Activated CD8-positive, alpha-beta memory T cell treated with anti-CD3 and anti-CD28 coated beads for 36 hours (primary cell): ENCODE measurements at regions not wholly inside any gene's neighbourhood (a gene's known extent, or its start where the extent isn't known, plus 50 kb on each side); places are given as distances from the start of the nearest gene placed in this dataset.

ENCODE experiments used
- CTCF ChIA-PET: fragments of 350-600 bp; sonication (Branson Sonifier 250); formaldehyde crosslinking; loops from one replicate; lab custom pipeline; 2021; ENCODE audit warnings: antibody characterized with exemption; lab: Charles Lee
- POLR2A ChIA-PET: fragments of 350-600 bp; sonication (Branson Sonifier 250); formaldehyde crosslinking; loops from one replicate; lab custom pipeline; 2021; ENCODE audit warnings: antibody characterized with exemption; lab: Charles Lee

- ChIA-PET CTCF (no interaction called here), POLR2A (no interaction called here)
These were observed 57.3 kb downstream of the HHEX start for GRCh38 chr10:92747066-92747465.

GRCh38 chr10:92747600-92747999, 57.8 kb downstream of the HHEX start:
- CTCF ChIA-PET, result no interaction called here
- POLR2A ChIA-PET, result no interaction called here

- ChIA-PET POLR2A (no interaction called here), CTCF (no interaction called here)
These were observed 61.2 kb downstream of the HHEX start for GRCh38 chr10:92750791-92751533.

DNA sequence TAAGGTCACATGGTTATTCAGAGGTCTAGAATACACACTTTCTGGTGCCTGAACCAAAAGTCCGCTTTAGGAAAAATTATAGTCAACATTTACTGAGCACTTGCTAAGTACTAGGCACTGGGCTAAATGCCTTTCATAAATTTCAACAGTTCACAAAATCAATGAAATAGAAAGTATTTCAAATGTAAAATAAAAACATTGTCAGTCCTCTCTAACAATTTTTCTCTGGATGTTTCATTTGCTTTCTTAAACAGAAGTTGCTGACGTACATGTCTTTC, 61.7 kb downstream of the HHEX start:
- ChIA-PET POLR2A (no interaction called here), CTCF (no interaction called here)

DNA sequence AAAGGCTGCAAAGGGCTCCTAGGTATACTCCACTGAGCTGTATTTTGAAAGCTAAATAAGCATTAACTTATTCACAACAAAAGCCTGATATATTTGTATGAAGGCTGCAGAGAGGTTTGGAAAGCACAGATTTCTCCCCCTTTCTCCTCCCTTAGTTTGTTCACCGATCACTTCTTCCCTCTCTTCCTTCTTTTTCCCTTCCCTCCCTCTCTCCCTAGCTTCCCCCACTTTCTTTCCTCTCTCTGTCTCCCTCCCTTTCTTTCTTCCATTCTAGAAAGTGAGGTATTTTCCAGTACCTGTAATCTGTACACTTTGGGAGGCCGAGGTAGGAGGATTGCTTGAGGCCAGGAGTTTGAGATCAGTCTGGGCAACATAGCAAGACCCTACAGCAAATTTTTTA, 62.1 kb downstream of the HHEX start:
- CTCF ChIA-PET, result no interaction called here
- POLR2A ChIA-PET, result no interaction called here

DNA sequence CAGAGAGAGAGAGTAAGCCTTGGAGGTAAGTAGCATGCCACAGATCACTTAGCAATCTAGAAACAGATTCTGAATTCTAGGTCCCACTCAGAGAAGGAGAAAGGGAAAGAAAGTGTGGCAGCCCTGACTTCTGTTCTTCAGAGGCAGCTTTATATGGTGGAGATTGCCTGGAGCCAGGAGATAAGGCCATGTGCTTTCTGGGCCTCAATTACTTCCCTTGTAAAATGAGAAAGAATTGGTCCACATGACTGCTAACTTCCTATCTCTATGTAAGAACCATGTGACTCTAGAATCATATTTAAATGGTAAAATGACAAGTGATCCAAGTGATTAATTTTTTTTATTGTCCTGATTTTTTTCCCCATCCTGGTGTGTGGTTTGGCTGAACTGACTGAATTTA, 64.1 kb downstream of the HHEX start:
- ChIA-PET CTCF (interaction anchor here (0.7 kb wide), 2 partner anchors 21 to 52 kb away, joined by 3 read pairs; no protein-coding TSS in a partner anchor), POLR2A (no interaction called here)

DNA sequence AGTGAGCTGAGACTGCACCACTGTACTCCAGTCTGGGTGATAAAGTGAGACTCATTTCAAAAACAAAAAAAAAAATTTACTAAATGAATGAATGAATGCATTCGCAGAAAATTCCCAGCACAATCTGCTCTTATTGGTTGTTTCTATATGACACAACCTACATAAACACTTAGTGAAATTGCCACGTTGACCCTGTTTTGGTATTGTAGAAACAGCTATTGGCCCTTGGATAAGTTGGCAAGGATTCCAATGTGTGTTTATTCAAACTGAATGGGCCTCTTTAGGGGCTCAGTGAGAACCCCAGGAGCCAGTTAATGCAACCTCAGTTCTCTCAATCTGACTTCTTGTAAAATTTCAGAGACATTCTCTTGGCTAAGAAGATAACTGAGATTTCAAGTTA, 66.0 kb downstream of the HHEX start:
- POLR2A ChIA-PET, result no interaction called here
- CTCF ChIA-PET, result interaction anchor here (0.6 kb wide), 1 partner anchor 11 kb away, joined by 3 read pairs; no protein-coding TSS in a partner anchor

DNA sequence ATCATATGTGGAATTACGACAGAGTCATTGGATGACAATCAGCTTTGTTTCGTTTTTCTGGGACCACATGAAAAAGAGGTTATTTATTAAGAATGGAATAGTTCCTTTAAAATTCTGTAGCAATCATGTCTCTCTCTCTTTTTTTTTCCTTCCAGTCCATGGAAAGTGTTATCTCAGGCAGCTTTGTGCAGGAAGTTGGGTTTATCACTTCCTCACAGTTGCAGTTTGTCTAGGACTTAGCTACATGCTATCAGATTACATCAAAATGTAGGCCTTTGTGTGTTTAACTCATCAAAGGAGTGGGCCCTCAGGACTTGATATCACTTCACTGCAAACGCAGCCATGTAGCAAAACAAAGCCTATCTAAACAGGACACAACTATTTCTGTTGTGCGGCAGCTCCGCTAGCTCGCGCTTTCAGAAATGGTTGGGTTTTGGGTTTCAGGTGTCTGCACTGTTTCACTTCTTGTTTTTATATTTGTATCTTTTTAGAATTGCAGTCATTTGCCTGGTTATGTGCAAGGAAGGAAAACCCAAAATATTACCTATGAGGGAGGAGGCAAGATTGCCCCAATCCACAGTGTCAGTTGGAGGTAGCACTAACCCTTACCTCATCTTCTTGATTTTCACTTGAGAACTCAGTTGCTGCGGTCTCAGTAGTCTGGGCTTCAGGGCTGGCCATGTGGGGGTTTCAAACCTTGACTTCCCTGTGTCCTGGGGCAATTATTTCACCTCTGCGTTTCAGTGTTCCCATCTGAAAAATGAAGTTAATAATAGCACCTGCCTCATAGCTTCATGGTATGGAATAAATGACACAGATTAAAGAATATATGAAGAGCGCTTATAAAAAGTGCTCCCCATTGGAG, 66.7 kb downstream of the HHEX start:
- ChIA-PET CTCF (interaction anchor here (0.6 kb wide), 1 partner anchor 11 kb away, joined by 3 read pairs; no protein-coding TSS in a partner anchor), POLR2A (no interaction called here)

DNA sequence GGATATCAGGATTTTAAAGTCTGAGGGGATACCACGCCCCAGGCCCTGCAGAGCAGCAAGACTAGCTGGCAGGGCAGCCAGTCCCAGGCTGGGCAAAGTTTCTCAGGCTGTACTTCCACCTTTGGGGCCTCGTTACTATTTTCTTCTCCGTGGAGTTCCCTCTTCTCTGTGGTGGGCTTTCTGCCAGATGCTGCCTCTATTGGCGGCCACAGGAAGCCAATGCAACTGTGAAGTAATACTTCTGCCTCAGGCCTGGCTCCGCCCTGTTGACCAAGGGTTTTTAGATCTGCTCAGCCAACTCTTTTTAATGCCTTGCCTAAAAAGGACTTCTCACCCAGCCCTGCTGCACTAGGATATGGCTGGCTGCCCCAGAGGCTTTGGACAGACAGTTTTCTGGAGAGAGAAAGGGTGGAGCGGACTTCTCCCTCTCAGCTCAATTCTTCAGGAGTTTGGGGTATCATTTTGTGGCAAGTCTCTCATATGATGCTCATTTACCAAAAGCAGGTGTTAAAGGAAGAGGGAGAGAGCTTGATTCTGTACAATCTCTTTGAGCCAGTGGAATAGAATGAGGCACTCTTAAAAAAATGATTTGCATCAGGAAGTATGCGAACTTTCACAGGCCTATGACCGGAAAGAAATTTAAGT, 67.4 kb downstream of the HHEX start:
- POLR2A ChIA-PET, result no interaction called here
- CTCF ChIA-PET, result no interaction called here

DNA sequence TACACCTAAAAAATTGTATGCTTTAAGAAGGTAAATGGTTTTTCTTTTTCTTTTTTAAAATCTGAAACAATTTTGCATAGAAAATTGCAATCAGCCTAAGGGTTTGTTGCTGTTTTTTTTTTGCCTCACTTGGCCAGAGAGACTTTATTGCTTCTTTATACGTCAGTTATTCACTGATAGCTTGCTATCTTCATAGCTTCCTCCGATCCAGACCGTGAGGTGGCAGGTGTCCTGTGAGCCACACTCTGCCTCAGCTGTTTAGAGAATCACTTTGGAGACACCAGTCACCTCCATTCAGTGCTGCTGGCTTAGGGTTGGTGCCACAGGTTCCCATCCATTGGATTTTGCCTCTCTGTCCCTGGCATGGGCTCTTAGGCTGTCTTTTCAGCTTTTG, 68.0 kb downstream of the HHEX start:
- CTCF ChIA-PET, result no interaction called here
- POLR2A ChIA-PET, result no interaction called here

- POLR2A ChIA-PET, result no interaction called here
These were observed 68.8 kb downstream of the HHEX start for GRCh38 chr10:92758594-92758993.

GRCh38 chr10:92760609-92761008, 70.9 kb downstream of the HHEX start:
- ChIA-PET POLR2A (no interaction called here), CTCF (no interaction called here)

More at GRCh38 chr10:92758594-92758993, 68.8 kb downstream of the HHEX start:
- CTCF ChIA-PET, result no interaction called here

- ChIA-PET POLR2A (no interaction called here), CTCF (no interaction called here)
These were observed 71.8 kb downstream of the HHEX start for GRCh38 chr10:92761571-92761970.

DNA sequence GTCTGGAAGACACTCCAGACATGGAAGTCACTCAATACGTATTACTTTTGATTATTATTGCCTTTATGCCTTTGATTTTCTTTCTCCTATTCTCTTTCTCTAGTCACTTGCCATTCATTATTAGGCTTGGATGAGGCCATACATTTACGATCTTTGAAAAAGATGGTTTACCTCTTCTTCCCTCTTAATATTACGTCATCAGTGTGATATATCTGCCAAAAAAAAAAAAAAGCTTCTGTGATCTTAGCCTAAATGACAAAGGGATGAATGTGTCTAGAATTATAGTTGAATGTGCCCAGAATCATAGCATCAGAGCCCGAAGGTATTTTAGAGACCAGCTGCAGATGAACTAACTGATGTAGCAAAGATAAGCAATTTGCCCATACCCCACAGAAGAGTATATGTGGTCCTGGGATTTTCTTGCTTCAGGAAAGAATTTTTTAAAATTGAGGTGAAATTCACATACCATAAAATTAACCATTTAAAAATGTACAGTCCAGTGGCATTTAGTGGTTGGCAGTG, 73.9 kb downstream of the HHEX start:
- ChIA-PET POLR2A (no interaction called here), CTCF (no interaction called here)

- ChIA-PET POLR2A (no interaction called here), CTCF (no interaction called here)
These were observed 76.7 kb downstream of the HHEX start for GRCh38 chr10:92766451-92766850.

DNA sequence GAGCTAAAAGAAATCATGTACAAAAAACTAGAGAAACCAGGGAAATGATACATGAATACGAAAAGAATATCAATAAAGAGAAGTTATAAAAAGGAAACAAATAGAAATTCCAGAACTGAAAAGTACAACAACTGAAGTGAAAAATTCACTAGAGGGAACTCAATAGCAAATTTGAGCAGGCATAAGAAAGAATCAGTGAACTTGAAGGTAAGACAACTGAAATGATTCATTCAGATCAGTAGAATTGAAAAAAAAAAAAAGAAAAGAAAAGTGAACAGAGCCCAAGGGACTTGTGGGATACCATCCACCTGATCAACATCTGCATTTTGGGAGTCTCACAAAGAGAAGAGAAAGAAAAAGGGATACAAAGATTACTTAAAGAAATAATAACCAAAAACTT, 78.3 kb downstream of the HHEX start:
- CTCF ChIA-PET, result no interaction called here

DNA sequence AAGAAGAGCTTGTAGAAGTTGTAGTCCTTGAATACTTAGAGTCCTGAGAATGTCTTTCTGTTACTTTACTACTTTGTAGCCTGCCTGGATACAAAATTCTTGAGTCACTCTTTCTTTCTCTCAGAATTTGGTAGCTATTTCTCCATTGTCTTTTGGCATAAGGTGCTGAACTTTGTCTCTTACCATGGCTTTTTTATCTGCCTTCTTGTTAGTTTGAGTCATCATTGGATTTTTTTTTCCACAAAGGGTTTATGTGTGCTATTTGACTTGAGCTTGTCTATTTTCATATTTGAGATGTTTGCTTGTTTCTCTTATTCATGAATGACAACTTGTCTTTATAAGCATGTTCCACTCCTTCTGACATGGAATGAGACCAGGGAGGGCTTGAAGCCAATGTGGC, 74.5 kb upstream of the EXOC6 start:
- ChIA-PET POLR2A (no interaction called here), CTCF (no interaction called here)

More for the DNA sequence above, 78.3 kb downstream of the HHEX start:
- POLR2A ChIA-PET, result no interaction called here

- ChIA-PET POLR2A (no interaction called here), CTCF (no interaction called here)
These were observed 70.2 kb upstream of the EXOC6 start for GRCh38 chr10:92778091-92778490.

- ChIA-PET CTCF (no interaction called here), POLR2A (no interaction called here)
These were observed 63.2 kb upstream of the EXOC6 start for GRCh38 chr10:92785118-92785517.

GRCh38 chr10:92787557-92788152, 60.7 kb upstream of the EXOC6 start:
- ChIA-PET CTCF (no interaction called here), POLR2A (no interaction called here)
